Activated effector memory CD4-positive, alpha-beta T cell treated with anti-CD3 and anti-CD28 coated beads, Interleukin-2, amount 50 U/mL, for 16 hours (primary cell): ENCODE measurements at regions not wholly inside any gene's neighbourhood (a gene's known extent, or its start where the extent isn't known, plus 50 kb on each side); places are given as distances from the start of the nearest gene placed in this dataset.

ENCODE experiments used
- DNase-seq: peaks from one replicate; pipeline ENCODE4 v3.0.0-alpha.2; 2020

- DNase-seq = no peak
Observed at GRCh38 chr20:39795401-39796272, 833.5 kb downstream of the DHX35 start.

- no peak for DNase-seq
Observed at GRCh38 chr20:39792334-39792733, 830.2 kb downstream of the DHX35 start.

- DNase-seq = no peak
Observed at GRCh38 chr20:39789411-39789810, 827.3 kb downstream of the DHX35 start.

GRCh38 chr20:39785252-39785917, 823.2 kb downstream of the DHX35 start:
- no peak for DNase-seq

- no peak for DNase-seq
Observed at GRCh38 chr20:39784693-39785092, 822.5 kb downstream of the DHX35 start.

GRCh38 chr20:39778847-39779604, 816.9 kb downstream of the DHX35 start:
- DNase-seq = no peak

GRCh38 chr20:39778431-39778830, 816.3 kb downstream of the DHX35 start:
- no peak for DNase-seq

GRCh38 chr20:39777610-39778009, 815.5 kb downstream of the DHX35 start:
- no peak for DNase-seq

GRCh38 chr20:39775110-39775509, 813.0 kb downstream of the DHX35 start:
- no peak for DNase-seq

GRCh38 chr20:39773380-39774000, 811.3 kb downstream of the DHX35 start:
- DNase-seq = no peak

GRCh38 chr20:39767352-39767751, 805.2 kb downstream of the DHX35 start:
- DNase-seq = no peak

GRCh38 chr20:39766333-39766732, 804.2 kb downstream of the DHX35 start:
- DNase-seq = no peak

GRCh38 chr20:39762716-39763115, 800.6 kb downstream of the DHX35 start:
- DNase-seq = no peak

GRCh38 chr20:39758876-39759275, 796.7 kb downstream of the DHX35 start:
- no peak for DNase-seq

- DNase-seq = no peak
Observed at GRCh38 chr20:39756828-39757227, 794.7 kb downstream of the DHX35 start.

GRCh38 chr20:39756369-39756768, 794.2 kb downstream of the DHX35 start:
- no peak for DNase-seq

- no peak for DNase-seq
Observed at GRCh38 chr20:39752262-39752876, 790.2 kb downstream of the DHX35 start.

GRCh38 chr20:39751557-39752137, 789.5 kb downstream of the DHX35 start:
- DNase-seq = no peak

- DNase-seq = no peak
Observed at GRCh38 chr20:39745380-39745779, 783.2 kb downstream of the DHX35 start.

- DNase-seq = no peak
Observed at GRCh38 chr20:39738651-39739050, 776.5 kb downstream of the DHX35 start.

- no peak for DNase-seq
Observed at GRCh38 chr20:39736434-39737327, 774.5 kb downstream of the DHX35 start.
